Mononuclear cell (primary cell): ENCODE measurements at regions not wholly inside any gene's neighbourhood (a gene's known extent, or its start where the extent isn't known, plus 50 kb on each side); places are given as distances from the start of the nearest gene placed in this dataset.

ENCODE experiments used
- H3K27me3 ChIP-seq: 2 replicates; pipeline ENCODE4 v1.6.0; 2011; ENCODE audit warnings: low read length, control low read depth; ENCODE audit not compliant: insufficient read depth
- H3K4me1 ChIP-seq: 2 replicates; pipeline ENCODE4 v1.5.1; 2011; ENCODE audit warnings: mild to moderate bottlenecking, low read length, control low read depth; ENCODE audit not compliant: insufficient read depth
- H3K4me3 ChIP-seq: 2 replicates; pipeline ENCODE4 v1.5.1; 2011; ENCODE audit warnings: mild to moderate bottlenecking, low read length, moderate library complexity
- H3K9me3 ChIP-seq: 2 replicates; pipeline ENCODE4 v1.5.1; 2011; ENCODE audit warnings: low read depth, mild to moderate bottlenecking, control low read depth, low read length

DNA sequence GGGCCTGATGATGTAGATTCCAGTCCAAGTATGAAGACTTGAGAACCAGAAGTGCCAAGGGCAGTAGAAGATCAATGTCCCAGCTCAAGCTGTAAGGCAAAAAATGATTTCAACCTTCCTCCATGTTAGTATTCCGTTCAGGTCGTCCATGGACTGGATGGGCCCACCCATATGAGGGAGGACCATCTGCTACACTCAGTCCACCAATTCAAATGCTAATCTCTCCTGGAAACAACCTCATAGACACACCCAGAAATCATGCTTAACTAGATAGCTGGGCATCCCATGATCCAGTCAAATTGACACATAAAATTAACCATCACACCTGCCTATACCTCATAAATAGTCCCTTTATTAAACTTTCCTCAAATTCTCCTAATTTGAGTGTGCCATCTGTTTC lies 73.3 kb upstream of the NFASC start:
- Histone ChIP-seq H3K27me3 (no peaks in the 10 kb centered on the region), H3K4me1 (no peaks in the 10 kb centered on the region), H3K9me3 (no peaks in the 10 kb centered on the region), H3K4me3 (no peak overlapping the region)

DNA sequence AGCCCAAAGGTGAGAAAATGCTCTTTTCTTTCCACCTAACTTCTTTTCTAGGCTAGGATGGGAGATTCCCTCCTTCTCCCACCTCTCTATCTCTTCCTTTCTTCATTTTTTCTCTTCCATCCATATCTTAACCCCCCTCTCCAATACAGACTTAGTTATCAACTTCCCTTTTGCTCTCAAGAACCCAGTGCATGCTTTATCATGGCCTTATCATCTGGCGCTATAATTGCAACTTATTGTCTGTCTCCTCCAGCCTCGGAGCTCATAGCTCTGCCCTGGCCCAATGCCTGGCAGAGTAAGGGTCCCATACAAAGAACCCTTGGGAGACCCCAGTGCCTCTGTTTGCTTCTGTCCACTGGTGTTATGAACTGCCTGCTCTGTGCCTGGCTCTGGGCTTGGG lies 71.0 kb upstream of the NFASC start:
- Histone ChIP-seq H3K4me3 (no peak overlapping the region), H3K9me3 (no peaks in the 10 kb centered on the region), H3K27me3 (no peaks in the 10 kb centered on the region), H3K4me1 (peaks cover 10% of the 10 kb centered on the region)

DNA sequence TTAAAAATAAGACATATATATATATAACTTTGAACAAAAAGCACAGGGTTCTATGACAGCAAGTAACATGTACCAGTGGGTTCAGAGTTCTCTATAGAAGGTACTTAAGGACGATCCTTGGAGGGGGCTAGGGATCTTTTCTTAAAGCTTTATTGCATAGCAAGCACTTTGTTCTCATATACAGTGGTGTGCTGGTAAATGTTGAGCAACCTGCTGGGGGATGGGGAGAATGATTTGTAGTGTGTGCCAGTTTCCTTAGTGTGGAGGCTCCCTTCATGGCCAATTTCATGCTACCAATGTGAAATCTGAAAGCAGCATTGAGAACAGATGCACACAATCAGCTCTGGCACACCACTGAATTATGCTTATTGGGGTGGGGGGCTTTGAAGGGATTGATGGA lies 69.5 kb upstream of the NFASC start:
- Histone ChIP-seq H3K9me3 (no peaks in the 10 kb centered on the region), H3K27me3 (no peaks in the 10 kb centered on the region), H3K4me3 (no peak overlapping the region), H3K4me1 (peaks cover 10% of the 10 kb centered on the region)

GRCh38 chr1:204802401-204803175 lies 68.1 kb upstream of the NFASC start:
- Histone ChIP-seq H3K4me1 (peaks cover 14% of the 10 kb centered on the region), H3K27me3 (no peaks in the 10 kb centered on the region), H3K9me3 (no peaks in the 10 kb centered on the region), H3K4me3 (no peak overlapping the region)

- no peak overlapping the region for H3K4me3 ChIP-seq
- H3K4me1 ChIP-seq, result peaks cover 14% of the 10 kb centered on the region
- H3K9me3 ChIP-seq, result no peaks in the 10 kb centered on the region
- no peaks in the 10 kb centered on the region for H3K27me3 ChIP-seq
Observed at GRCh38 chr1:204803607-204804006, 67.1 kb upstream of the NFASC start.

DNA sequence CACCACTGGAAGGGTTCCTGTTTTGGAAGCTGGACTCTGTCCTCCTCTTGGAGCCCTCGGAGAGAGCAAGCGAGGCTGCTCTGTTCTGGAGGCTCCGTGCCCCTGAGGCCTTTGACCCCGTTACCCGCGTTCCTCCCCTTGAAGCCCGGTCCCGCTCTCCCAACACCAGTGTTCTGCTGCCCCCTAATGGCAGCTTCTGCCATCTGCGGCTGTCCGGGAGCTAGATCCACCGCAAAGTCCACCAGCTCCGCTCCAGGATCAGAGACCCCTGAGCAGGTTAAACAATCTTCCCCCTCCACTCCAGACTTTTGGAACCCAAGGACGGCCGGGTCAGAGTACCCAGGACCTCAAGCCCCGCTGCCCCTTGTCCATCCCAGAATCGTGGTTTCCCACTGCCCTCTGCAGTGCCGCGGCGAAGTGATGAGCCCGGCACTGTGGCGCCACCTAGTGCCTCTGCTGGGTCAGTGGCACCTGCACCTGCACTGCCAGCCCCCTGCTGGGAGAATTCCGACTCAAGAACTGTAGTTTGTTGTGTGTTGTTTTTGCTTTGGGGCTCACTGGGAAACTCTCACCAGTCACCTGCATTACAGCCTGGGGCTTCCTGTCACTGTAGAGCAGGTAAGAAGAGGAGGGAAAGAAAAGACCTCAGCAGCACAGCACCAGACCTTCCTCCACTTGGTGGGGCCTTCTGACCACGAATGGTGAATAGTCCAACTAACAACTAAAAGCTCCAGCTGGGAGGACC lies 63.5 kb upstream of the NFASC start:
- H3K4me3 ChIP-seq, result peak overlapping the region; percentile 28
- peaks cover 14% of the 10 kb centered on the region for H3K4me1 ChIP-seq
- no peaks in the 10 kb centered on the region for H3K27me3 ChIP-seq
- H3K9me3 ChIP-seq, result no peaks in the 10 kb centered on the region

- Histone ChIP-seq H3K9me3 (no peaks in the 10 kb centered on the region), H3K27me3 (no peaks in the 10 kb centered on the region), H3K4me1 (peaks cover 5% of the 10 kb centered on the region), H3K4me3 (no peak overlapping the region)
Observed at GRCh38 chr1:204809488-204809887, 61.2 kb upstream of the NFASC start.

GRCh38 chr1:204812842-204813241 lies 57.8 kb upstream of the NFASC start:
- no peaks in the 10 kb centered on the region for H3K9me3 ChIP-seq
- H3K4me3 ChIP-seq, result no peak overlapping the region
- peaks cover 7% of the 10 kb centered on the region for H3K27me3 ChIP-seq
- H3K4me1 ChIP-seq, result no peaks in the 10 kb centered on the region

GRCh38 chr1:204813522-204813921 lies 57.1 kb upstream of the NFASC start:
- no peak overlapping the region for H3K4me3 ChIP-seq
- no peaks in the 10 kb centered on the region for H3K9me3 ChIP-seq
- H3K4me1 ChIP-seq, result no peaks in the 10 kb centered on the region
- peaks cover 7% of the 10 kb centered on the region for H3K27me3 ChIP-seq

DNA sequence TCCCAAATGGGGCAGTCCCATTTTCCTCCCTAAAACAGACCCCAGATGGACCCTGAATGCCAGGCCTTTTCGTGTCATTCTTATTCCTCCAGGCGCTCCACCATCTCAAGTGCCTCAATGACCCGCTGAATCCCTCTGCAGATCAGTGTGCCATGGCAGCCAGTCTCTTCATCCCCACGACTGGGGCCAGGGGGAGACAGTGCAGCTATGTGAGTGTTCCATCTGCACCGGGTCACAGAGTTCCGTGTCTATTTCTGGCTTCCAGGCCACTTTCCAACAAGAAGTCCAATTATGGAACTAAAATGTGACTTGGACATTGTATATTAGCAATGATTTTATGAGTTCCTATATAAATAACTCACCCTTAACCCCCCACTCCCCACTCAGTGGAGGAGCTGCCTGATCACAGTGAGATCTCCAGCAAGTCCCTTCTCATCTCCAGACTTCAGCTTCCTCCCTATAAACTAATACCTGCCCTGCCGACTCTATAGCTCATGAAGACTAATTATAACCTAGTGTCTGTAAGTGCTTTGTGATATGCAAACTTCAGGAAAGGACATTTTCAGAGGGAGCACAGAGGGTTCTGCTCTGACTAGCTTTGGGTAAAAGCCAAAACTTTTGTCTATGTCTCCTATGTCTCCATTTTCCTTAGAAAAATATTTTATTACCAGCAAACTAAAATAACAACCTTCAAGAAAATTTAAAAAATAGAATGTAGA lies 56.3 kb upstream of the NFASC start:
- no peaks in the 10 kb centered on the region for H3K4me1 ChIP-seq
- H3K4me3 ChIP-seq, result no peak overlapping the region
- H3K27me3 ChIP-seq, result peaks cover 9% of the 10 kb centered on the region
- H3K9me3 ChIP-seq, result no peaks in the 10 kb centered on the region

GRCh38 chr1:204817341-204817740 lies 53.3 kb upstream of the NFASC start:
- H3K4me3 ChIP-seq, result no peak overlapping the region
- H3K9me3 ChIP-seq, result no peaks in the 10 kb centered on the region
- H3K27me3 ChIP-seq, result peaks cover 14% of the 10 kb centered on the region
- H3K4me1 ChIP-seq, result no peaks in the 10 kb centered on the region

GRCh38 chr1:204818998-204819397 lies 51.7 kb upstream of the NFASC start:
- Histone ChIP-seq H3K9me3 (no peaks in the 10 kb centered on the region), H3K4me1 (no peaks in the 10 kb centered on the region), H3K27me3 (peaks cover 14% of the 10 kb centered on the region), H3K4me3 (no peak overlapping the region)

DNA sequence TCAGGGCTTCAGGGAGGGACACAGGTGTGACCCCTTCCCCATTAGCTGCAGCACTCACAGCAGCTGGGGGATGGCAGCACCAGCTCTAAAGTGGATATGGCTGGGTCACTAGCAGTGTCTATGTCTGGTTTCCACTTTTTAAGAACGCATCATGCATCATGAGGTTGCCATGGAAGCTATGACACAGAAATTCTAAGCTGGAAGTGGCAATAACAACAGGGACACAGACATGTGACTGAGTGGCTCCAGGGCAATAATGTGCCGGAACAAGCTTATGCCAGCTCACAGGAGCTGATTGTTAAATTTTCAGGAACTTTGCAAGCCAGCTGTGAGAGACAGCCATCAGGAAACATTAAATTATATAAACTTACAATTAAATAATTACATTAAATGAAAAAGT lies 51.2 kb upstream of the NFASC start:
- H3K27me3 ChIP-seq, result peaks cover 14% of the 10 kb centered on the region
- H3K4me1 ChIP-seq, result no peaks in the 10 kb centered on the region
- H3K4me3 ChIP-seq, result no peak overlapping the region
- no peaks in the 10 kb centered on the region for H3K9me3 ChIP-seq
